Fibroblast of upper back skin (primary cell): ENCODE measurements at regions not wholly inside any gene's neighbourhood (a gene's known extent, or its start where the extent isn't known, plus 50 kb on each side); places are given as distances from the start of the nearest gene placed in this dataset.

ENCODE experiments used
- DNase-seq: peaks from one replicate; pipeline ENCODE4 v3.0.0-alpha.2; 2013

DNA sequence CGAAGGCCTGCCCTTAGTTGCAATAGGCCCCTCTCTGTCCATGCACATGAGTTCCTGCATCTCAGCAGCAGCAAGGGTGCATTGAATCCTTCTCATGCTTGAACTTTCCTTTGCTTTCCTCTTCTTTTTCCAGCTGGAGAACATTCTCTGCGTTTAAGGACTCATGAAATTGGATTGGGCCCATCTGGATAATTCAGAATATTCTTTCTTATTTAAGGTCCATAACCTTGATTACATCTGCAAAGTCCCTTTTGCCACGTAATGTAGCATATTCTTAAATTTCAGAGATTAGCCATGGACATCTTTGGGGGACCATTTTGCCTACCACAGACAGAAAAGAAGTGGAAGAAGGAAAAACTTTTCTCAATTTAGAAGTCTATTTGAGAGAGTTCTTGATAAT lies 159.7 kb upstream of the C21orf91 start:
- DNase-seq = no peak

DNA sequence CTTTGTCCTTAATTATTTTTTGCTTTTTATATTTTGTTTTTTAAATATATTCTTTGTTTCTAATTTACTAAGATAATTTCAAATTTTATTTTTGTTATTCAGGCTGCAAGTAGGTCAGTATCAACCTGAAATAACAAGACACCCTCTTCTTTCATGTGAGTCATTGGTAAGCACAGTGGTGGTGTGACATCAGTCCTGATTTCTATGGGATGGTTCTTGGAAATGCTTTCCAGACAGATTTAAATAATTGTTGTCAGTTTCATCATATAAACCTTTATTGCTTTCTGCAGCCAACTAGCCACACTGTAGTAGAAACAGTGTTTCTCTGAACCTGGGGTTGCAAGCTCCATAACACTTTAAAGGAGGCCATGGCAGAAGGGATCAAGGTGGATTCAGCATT lies 157.5 kb upstream of the C21orf91 start:
- no peak for DNase-seq

DNA sequence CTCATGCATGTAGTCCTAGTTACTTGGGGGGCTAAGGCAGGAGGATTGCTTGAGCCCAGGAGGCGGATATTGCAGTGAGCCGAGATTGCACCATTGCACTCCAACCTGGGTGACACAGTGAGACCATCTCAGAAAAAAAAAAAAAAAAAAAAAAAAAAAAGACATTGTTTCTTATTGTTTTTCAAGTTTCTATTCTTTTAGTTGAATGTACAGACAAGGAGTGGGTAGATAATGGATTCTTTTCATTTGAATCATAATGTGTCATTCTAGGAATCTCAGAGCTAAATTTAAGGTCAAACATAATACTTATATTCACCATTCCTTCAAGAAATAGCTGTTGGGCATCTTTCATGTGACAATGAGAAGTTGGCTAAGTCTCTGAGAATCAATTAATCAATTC lies 157.0 kb upstream of the C21orf91 start:
- DNase-seq = no peak

DNA sequence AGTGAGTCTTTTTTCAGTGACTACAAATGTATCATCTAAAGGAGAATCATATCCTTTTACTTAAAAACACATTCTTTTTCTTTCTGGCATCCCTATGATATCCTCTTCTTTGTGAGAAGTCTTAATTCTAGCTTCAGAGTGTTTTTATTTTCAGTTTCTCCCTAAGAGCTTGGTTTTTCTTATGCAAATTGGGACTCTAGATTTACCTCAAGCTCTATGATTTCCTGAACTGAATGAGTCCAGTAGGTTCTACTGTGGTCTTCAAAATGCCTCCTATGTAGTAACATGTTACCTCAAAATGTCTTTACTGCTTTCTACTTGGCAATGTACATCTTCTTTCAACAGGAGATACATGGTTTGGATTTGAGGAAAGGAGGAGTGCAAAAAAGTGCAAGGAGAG lies 148.2 kb upstream of the C21orf91 start:
- DNase-seq = no peak

DNA sequence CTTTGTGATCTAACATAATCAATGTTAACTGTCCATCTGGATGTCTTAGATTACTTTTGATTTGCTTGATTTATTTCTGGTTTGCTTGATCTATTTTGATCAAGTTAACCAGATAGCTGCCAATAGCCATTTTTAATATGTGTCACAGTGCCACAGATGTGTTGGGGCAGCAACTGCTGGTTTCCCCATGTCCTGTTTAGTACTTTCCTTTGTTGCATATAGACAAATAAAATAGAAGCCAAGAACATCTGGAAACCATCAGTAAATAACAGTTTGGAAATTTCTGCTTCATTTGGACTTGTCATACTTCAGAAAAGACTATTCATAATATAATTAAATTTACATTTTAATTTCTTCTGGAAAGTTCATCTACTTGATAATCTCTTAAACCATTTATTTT lies 145.6 kb upstream of the C21orf91 start:
- DNase-seq = no peak

DNA sequence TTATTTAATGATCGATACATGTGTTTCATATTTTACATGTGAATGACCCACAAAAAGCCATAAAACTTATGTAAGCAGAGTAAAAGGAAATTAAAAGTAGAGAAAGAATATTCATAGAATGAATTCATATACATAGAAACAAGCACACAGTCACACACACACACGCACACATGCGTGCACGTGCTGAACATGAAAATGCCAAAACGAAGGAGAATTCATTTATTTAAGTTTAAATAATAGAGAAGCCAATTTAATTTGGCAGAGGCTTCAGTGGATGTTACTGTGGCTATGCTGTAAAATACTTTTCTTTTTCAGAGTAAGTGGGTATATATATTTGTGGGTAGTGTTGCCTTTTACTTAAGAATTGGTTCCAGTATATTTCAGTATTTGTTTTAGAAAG lies 145.0 kb upstream of the C21orf91 start:
- no peak for DNase-seq

DNA sequence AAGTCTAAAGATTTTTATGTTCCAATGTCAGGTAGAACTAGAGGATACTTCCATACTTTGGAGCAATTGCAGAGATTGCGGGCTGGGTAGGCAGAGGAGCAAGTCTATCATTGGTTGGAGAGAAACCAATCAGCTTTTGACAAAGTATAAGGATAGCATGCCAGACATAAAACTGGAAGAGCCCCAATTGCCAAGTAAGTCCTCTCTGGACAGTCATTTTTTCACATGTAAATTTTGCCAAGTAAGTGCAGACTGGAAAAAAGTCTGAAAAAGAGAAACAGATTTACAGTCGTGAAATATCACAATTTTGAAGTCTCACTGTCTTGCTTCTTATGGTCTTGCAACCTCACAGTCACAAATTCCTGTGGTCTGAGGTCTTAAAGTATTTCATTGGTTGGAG lies 131.4 kb upstream of the C21orf91 start:
- DNase-seq = no peak

DNA sequence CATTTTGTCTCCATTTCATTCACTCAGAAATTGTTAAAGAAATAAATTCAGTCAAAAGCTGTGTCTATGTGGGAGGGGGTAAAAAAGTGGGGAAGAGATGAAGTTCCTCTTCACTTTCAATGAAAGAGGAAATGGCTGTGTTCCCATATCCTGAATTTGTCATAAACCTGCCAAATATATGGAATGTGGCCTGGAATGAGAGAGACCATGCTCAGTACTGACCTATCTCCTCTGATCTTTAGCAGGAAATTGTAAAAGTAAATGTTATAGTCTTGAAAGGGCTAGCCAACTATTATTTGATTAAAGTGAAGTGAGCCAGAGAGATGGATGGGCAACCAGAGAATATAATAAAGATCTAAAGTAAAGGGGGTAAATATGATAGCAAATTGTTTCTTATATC lies 130.3 kb upstream of the C21orf91 start:
- no peak for DNase-seq

DNA sequence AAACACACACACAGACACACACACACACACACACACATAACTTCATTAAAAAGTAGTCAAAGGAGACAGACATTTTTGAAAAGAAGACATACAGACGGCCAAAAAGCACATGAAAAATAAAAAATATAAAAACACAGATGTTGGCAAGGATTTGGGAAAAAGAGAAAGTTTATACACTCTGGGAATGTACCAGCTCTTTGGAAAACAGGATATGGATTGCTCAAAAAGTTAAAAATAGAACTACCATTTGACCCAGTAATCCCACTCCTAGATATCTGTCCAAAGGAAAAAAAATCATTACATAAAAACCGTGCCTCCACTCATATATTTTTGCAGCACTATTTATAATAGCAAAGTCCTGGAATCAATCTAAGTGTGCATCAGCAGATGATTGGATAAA lies 128.4 kb upstream of the C21orf91 start:
- DNase-seq = no peak

DNA sequence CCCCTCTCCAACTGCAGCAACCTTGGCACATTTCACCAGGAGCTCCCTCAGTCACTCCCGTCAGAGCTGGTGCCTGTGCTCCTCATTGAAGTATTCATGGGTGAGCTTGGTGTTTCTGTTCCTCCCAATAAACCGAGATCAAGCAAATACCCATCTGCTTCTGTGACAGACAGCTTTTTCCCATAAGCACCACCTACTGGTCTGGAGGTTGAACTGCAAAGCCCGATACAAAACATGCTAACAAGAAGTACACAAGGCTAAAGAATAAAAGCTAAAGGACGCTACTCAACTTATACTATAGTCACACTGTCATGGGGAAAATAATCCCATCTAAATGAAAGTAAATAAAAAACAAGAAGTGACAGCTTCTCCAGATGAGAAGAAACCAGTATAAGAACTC lies 111.9 kb upstream of the C21orf91 start:
- DNase-seq = no peak

DNA sequence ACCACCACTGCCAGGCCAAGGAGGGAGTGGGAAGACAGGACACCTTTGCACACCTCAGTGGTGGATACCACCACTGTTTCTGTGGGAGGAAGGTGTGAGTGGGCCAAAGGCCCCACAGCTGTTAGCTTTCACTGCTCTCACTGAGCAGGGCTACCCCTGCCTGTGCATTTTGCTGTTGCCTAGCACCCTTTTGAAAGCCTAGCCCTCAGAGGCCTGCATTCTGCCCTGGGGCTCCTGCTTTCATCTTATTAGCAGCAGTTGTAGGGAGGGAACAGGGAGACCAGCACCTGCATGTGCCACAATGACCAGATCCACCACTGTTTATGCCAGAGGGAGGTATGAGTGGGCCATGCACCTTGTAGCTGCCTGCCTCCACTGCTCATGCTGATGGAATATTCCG lies 110.9 kb upstream of the C21orf91 start:
- DNase-seq = no peak

DNA sequence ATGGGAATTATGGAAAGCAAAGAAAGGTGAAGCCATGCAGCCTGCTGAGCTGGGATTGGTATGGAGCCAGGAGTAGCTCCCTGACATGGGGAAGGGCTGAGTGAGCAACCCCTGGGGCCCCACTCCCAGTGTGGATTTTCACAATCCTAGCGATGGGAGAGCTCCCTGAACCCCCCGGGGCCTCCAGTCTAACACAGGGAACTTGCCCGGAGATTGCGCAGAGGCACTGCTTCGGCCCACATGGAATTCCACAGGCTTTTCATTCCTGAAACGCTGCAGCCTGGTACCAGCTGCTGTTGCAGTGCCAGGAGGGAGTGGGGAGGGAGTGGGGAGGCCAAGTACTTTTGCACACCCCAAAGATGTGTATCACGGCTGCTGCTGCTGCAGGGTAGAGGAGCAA lies 110.4 kb upstream of the C21orf91 start:
- no peak for DNase-seq

DNA sequence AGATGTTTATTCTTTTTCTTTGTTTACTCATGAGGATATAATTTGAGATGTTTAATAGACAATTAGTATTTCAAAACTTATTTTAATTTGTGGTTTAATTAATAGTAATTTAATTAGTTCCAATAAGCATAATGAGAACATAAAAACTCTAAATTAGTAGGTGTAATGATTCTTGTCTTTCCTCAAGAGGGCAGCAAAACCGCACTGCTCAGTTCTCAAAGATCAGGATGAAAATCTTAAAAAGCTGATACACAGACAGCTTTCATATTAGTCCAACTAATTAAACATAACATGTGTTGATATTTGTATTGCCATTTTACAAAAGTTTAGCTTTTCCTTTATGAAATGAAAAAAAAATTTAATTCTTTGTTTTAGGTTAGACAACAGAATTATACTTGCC lies 106.7 kb upstream of the C21orf91 start:
- peak; percentile 10 for DNase-seq

DNA sequence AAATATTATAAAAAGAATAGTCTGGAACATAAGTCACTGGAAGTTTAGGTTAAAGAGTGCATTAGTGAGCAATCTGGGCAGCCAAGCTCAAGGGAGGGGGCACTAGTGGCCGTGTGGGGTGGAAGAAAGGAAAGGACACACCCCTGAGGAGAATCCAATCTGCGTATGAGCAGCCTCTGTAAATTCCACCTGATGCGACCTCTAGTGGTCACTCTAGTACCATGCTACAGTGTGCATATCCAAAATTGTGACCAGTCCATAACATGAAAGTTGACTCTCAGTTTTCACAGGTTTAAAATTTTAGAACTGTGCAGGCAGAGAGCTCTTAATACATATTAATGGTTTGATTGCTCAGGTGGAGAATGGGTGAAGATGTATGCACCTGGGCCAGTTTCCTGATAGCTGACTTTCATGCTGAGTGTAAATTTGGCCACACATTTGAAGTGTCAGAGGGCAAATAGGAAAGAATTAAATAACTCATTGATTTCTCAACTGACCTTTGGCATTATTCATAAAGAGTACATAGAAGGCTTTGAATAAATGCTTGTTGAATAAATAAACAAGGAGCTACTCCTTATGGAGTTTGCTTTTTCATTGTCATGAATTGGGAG lies 105.9 kb upstream of the C21orf91 start:
- DNase-seq = peak; percentile 49

DNA sequence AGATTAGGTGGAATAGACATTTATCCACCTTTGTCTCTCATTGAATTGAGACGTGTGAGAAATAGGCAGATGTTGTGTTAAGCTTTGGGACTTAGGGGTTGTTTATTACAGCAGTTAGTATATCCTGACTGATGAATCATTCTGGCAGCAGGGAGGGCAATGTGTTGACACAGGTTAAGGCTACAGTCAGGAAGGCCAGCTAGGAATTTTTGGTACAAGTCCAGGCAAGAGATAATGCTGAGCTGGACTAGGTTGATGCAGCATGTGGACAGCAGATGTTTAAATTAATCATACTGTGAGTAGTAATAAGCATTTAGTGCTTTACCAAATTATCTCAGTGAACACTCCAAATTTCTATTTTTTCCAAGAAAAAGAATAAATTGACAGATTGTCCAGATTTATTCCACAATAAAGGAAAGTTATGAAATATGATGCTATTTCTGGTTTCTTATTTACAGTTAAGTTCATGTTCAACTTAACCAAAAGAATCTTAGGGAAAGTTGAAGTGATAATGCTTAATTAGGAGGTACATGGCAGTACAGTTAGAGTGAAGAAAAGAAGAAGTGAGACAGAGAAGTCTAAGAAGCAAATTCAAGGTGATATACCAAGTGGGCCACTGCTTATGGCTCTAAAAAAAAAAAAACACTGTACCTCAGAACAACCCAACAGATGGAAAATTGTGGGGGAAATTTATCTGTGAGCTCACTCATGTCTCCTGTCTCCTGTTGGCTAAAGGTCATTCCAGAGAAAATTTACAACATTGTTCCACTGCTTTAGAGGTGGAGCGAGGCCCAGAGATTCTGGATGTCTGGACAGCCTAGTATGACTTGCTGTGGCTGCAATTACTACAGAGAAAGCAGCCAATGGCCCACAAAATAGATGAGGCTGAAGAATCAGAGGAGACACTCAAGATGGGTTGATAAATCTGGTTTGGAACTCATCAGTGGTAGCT lies 102.7 kb upstream of the C21orf91 start:
- peak; percentile 91 for DNase-seq

DNA sequence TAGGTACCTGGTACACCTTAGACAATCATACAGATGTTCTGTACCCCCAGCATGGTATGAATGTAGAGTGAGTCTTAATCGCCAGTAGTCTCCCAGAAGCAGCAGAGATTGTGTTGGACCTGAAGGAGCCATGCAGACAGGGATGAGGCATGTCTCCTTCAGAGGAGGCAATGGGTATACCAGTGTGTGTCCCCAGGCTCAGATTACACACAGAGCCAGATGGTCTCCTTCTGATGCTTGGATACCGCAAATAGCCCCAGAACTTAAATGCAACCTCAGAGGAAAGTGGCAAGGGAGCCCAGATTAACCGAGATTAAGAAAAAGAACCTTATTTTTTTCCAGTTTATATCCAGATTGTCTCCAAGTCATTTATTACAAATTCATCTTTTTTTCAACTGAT lies 96.8 kb upstream of the C21orf91 start:
- DNase-seq = no peak

DNA sequence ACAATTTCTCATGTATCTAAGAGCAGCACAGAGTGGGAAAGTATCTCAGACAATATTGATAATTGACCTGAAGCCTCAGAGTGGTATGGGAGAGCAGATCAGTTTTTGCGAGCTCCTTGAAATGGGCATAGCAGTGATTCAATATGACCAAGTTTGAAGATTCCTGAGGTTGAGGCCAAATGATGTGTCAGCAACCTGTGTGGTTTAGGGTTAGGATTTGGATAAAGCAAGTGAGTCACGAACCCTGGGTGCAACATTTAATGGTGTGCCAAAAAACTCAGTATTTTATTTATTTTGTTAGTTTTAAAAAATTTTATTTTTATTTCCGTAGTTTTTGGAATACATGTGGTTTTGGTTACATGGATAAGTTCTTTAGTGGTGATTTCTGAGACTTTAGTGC lies 92.5 kb upstream of the C21orf91 start:
- peak; percentile 72 for DNase-seq

DNA sequence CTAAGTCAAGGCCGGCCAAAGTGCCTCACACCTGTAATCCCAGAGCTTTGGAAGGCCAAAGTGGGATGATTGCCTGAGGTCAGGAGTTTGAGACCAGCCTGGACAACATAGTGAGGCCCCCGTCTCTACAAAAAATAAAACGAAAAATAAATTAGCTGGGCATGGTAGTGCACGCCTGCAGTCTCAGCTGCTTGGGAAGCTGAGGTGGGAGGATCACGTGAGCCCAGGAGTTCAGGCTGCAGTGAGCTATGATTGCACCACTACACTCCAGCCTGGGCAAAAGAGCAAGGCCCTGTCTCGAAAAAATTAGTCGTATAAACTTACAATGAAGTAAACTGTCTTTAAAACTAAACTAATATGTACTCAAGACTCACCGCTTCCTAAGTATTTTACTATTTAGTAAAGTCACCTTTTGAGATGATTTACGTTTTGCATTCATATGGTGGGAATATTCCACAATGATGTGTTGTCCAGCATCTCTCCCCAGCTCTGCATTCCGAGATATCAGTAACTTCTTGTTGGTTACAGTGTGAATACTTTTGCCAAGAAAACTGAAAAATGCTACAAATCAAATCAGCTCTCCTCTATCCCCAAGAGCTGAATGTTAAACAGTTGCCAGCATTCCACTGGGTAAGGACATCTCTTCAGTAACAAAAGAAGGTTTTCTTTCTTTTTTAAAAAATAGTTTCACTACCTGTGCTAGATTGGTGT lies 84.9 kb upstream of the C21orf91 start:
- peak; percentile 84 for DNase-seq

DNA sequence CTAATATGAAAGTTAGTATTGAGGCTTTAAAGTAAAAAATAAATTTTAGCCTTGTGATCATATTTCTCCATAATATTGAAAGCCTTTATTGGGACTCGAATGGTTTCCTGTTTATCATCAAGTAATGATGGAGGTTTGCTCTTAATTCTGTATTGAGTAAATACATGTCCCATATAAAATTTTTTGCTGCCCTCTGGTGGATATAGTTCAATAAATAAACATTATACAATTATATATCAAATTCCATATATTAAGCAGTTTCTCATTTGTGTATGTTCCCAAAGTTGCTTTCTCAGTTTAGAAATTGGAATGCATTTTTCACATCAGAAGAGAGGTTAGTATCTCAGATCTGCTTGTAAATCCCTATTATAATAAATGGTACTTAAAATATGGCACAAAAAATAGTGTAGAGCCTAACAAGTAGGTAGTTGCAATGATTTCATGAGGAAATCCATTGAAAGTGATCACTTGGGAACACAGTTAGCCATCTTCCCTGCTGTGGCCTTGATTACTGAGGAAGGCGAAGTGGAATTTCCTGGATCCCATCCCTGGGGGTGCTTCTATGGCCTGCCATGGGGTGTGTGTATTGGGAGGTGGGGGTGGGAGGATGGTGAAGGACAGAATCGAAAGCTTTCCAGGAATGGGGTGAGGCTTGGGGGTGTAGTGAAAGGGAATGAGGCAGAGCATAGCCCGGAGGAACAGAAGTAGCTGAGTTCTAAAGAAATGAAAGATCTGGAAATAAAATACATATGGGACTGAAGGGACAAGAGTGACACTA lies 84.1 kb upstream of the C21orf91 start:
- peak; percentile 45 for DNase-seq

DNA sequence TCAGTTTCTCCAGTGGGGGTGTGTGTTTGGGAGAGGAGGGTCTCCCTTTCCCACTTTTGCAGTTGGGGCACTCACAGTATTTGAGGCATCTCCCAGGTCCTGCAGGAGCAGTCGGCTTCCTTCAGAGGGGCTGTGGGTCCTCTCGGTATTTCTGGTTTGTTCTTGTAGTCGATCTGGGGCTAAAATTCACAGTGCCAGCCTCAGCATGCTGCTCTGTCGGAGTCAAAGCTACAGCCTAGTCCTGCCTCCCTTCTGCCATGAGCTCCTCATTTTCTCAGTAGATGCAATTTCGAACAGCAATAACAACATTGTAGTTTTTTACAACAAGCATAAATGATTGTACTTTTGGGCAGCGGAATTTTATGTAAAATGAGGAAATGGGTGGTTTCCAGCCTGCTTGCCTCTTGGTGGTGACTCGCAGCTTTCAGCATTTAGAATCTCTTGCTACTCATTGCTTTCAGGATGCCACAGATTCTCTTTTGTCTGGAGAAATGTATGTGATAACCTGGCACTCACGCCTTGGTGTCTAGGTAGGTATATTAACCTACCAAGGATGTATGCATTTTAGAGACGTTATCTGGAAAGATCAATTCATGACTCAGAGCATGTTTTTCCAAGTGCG lies 82.4 kb upstream of the C21orf91 start:
- DNase-seq = peak; percentile 40

DNA sequence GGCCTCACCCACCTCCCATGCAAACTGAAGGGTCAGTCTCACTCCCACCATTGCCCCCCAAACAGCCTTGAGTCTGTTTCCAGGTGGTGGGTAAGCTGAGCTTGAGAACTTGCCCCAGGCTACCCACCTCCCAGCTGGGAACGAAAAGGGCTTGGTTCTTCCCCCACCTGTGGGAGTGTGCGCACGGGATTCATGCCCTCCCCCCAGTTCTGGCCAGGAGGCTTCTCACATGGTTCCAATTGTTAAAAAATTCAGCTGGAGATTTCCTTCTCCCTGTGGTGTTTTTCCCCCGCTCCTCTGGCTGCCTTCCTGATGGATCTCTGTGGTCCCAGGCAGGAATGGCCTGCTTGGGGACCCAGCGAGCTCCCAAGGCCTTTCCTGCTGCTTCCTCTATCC lies 81.8 kb upstream of the C21orf91 start:
- DNase-seq = peak; percentile 24

DNA sequence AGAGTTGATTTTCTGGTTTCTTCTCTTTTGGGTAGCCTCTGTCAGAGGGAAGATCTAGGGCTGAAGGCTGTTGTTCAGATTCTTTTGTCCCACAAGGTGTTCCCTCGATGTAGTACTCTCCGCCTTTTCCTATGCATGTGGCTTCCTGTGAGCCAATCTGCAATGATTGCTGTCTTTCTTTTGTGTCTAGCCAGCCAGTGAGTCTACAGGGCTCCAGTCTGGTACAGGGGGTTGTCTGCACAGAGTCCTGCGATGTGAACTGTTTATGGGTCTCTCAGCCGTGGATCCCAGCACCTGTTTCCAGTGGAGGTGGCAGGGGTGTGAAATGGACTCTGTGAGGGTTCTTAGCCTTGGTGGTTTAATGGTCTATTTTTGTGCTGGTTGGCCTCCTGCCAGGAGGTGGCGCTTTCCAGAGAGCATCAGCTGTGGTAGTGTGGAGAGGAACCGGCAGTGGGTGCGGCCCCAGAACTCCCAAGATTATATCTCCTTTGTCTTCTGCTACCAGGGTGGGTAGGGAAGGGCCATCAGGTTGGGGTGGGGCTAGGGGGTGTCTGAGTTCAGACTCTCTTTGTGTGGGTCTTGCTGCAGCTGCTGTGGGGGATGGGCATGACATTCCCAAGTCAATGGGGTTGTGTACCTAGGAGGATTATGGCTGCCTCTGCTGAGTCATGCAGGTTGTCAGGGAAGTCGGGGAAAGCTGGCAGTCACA lies 81.3 kb upstream of the C21orf91 start:
- no peak for DNase-seq
